ENCODE measurements at regions not wholly inside any gene's neighbourhood (a gene's known extent, or its start where the extent isn't known, plus 50 kb on each side); places are given as distances from the start of the nearest gene placed in this dataset.
"Not testable (repeated sequence)": the region's sequence is repeated elsewhere in the genome, so short reads cannot be mapped to it uniquely, and the experiment has no call there.

- H3K4me1 ChIP-seq; H3K4me3 ChIP-seq; H3K36me3 ChIP-seq; DNase-seq (ENCODE audit: low spot score); H3K27ac ChIP-seq; H3K27me3 ChIP-seq: not testable (repeated sequence)
- H3K9me3 ChIP-seq: peaks cover 0 to 30% of the 10 kb centered on the region in 2 donors
Observed at GRCh38 chr21:10384304-10384861, 137.0 kb upstream of the TPTE start.

- not testable (repeated sequence) for H3K36me3 ChIP-seq; H3K4me3 ChIP-seq; H3K27ac ChIP-seq; DNase-seq (ENCODE audit: low spot score); H3K4me1 ChIP-seq; H3K27me3 ChIP-seq
- H3K9me3 ChIP-seq: peaks cover 0 to 34% of the 10 kb centered on the region in 2 donors
Observed at GRCh38 chr21:10385202-10385601, 136.2 kb upstream of the TPTE start.

- H3K27ac ChIP-seq; H3K4me1 ChIP-seq; H3K4me3 ChIP-seq; H3K36me3 ChIP-seq; H3K27me3 ChIP-seq; DNase-seq (ENCODE audit: low spot score): not testable (repeated sequence)
- H3K9me3 ChIP-seq: peaks cover 0 to 35% of the 10 kb centered on the region in 2 donors
Observed at GRCh38 chr21:10385898-10386527, 135.4 kb upstream of the TPTE start.

- not testable (repeated sequence) for H3K27ac ChIP-seq; H3K27me3 ChIP-seq; H3K36me3 ChIP-seq; DNase-seq (ENCODE audit: low spot score); H3K4me1 ChIP-seq; H3K4me3 ChIP-seq
- peaks cover 0 to 34% of the 10 kb centered on the region in 2 donors for H3K9me3 ChIP-seq
Observed at GRCh38 chr21:10387692-10388450, 133.5 kb upstream of the TPTE start.

GRCh38 chr21:10388625-10389024 lies 132.8 kb upstream of the TPTE start:
- H3K4me3 ChIP-seq; H3K27ac ChIP-seq; H3K27me3 ChIP-seq; H3K4me1 ChIP-seq; H3K36me3 ChIP-seq; DNase-seq (ENCODE audit: low spot score): not testable (repeated sequence)
- peaks cover 0 to 27% of the 10 kb centered on the region in 2 donors for H3K9me3 ChIP-seq

GRCh38 chr21:10392301-10392700 lies 129.1 kb upstream of the TPTE start:
- H3K27me3 ChIP-seq; H3K9me3 ChIP-seq; DNase-seq (ENCODE audit: low spot score); H3K4me3 ChIP-seq; H3K27ac ChIP-seq; H3K36me3 ChIP-seq; H3K4me1 ChIP-seq: not testable (repeated sequence)

- H3K4me3 ChIP-seq; H3K4me1 ChIP-seq; H3K9me3 ChIP-seq; H3K36me3 ChIP-seq; DNase-seq (ENCODE audit: low spot score); H3K27ac ChIP-seq; H3K27me3 ChIP-seq: not testable (repeated sequence)
Observed at GRCh38 chr21:10395963-10396362, 125.4 kb upstream of the TPTE start.

- H3K27me3 ChIP-seq; H3K36me3 ChIP-seq; DNase-seq (ENCODE audit: low spot score); H3K27ac ChIP-seq; H3K4me1 ChIP-seq; H3K9me3 ChIP-seq; H3K4me3 ChIP-seq: not testable (repeated sequence)
Observed at GRCh38 chr21:10397495-10397915, 123.9 kb upstream of the TPTE start.

- not testable (repeated sequence) for DNase-seq (ENCODE audit: low spot score); H3K27ac ChIP-seq; H3K36me3 ChIP-seq; H3K9me3 ChIP-seq; H3K4me1 ChIP-seq; H3K27me3 ChIP-seq; H3K4me3 ChIP-seq
Observed at GRCh38 chr21:10398692-10399489, 122.5 kb upstream of the TPTE start.

GRCh38 chr21:10400622-10401361 lies 120.6 kb upstream of the TPTE start:
- H3K36me3 ChIP-seq; H3K27me3 ChIP-seq; DNase-seq (ENCODE audit: low spot score); H3K27ac ChIP-seq; H3K4me3 ChIP-seq; H3K4me1 ChIP-seq: not testable (repeated sequence)
- peaks cover 0 to 14% of the 10 kb centered on the region in 2 donors for H3K9me3 ChIP-seq

- not testable (repeated sequence) for H3K27ac ChIP-seq; H3K4me3 ChIP-seq; H3K4me1 ChIP-seq; DNase-seq (ENCODE audit: low spot score); H3K36me3 ChIP-seq; H3K27me3 ChIP-seq
- peaks cover 0 to 14% of the 10 kb centered on the region in 2 donors for H3K9me3 ChIP-seq
Observed at GRCh38 chr21:10402461-10402860, 118.9 kb upstream of the TPTE start.

- H3K27ac ChIP-seq; H3K4me3 ChIP-seq; H3K4me1 ChIP-seq; H3K27me3 ChIP-seq; H3K36me3 ChIP-seq; DNase-seq (ENCODE audit: low spot score): not testable (repeated sequence)
- H3K9me3 ChIP-seq: peaks cover 0 to 14% of the 10 kb centered on the region in 2 donors
Observed at GRCh38 chr21:10405331-10405730, 116.1 kb upstream of the TPTE start.

- H3K27me3 ChIP-seq; H3K27ac ChIP-seq; DNase-seq (ENCODE audit: low spot score); H3K9me3 ChIP-seq; H3K4me1 ChIP-seq; H3K36me3 ChIP-seq; H3K4me3 ChIP-seq: not testable (repeated sequence)
Observed at GRCh38 chr21:10409786-10410185, 111.6 kb upstream of the TPTE start.

- H3K27ac ChIP-seq; H3K4me1 ChIP-seq; H3K27me3 ChIP-seq; DNase-seq (ENCODE audit: low spot score); H3K9me3 ChIP-seq; H3K4me3 ChIP-seq; H3K36me3 ChIP-seq: not testable (repeated sequence)
Observed at GRCh38 chr21:10410354-10410929, 110.9 kb upstream of the TPTE start.
